ENCODE measurements at regions not wholly inside any gene's neighbourhood (a gene's known extent, or its start where the extent isn't known, plus 50 kb on each side); places are given as distances from the start of the nearest gene placed in this dataset.

- TF ChIP-seq, protein P1, sequence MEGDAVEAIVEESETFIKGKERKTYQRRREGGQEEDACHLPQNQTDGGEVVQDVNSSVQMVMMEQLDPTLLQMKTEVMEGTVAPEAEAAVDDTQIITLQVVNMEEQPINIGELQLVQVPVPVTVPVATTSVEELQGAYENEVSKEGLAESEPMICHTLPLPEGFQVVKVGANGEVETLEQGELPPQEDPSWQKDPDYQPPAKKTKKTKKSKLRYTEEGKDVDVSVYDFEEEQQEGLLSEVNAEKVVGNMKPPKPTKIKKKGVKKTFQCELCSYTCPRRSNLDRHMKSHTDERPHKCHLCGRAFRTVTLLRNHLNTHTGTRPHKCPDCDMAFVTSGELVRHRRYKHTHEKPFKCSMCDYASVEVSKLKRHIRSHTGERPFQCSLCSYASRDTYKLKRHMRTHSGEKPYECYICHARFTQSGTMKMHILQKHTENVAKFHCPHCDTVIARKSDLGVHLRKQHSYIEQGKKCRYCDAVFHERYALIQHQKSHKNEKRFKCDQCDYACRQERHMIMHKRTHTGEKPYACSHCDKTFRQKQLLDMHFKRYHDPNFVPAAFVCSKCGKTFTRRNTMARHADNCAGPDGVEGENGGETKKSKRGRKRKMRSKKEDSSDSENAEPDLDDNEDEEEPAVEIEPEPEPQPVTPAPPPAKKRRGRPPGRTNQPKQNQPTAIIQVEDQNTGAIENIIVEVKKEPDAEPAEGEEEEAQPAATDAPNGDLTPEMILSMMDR (conservative IDR thresholded peaks at IDR 0.05; ENCODE audit: control insufficient read depth, insufficient read depth, low read depth, low read length) = no peak
- H3K4me3 ChIP-seq (ENCODE audit: control insufficient read depth, low read depth, low read length) = no peak overlapping the region
Measured at GRCh38 chr15:77713281-77713680, 80.6 kb upstream of the LINGO1 start.

GRCh38 chr15:77712438-77712837 lies 79.7 kb upstream of the LINGO1 start:
- DNase-seq (ENCODE audit: low read depth) = no peak
- no peak overlapping the region for H3K4me3 ChIP-seq (ENCODE audit: control insufficient read depth, low read depth, low read length)
- TF ChIP-seq, protein P1 (conservative IDR thresholded peaks at IDR 0.05; ENCODE audit: control insufficient read depth, insufficient read depth, low read depth, low read length) = no peak

More at GRCh38 chr15:77713281-77713680, 80.6 kb upstream of the LINGO1 start:
- DNase-seq (ENCODE audit: low read depth) = no peak

GRCh38 chr15:77710637-77711036 lies 77.9 kb upstream of the LINGO1 start:
- TF ChIP-seq, protein P1 (conservative IDR thresholded peaks at IDR 0.05; ENCODE audit: control insufficient read depth, insufficient read depth, low read depth, low read length) = no peak
- DNase-seq (ENCODE audit: low read depth) = no peak
- H3K4me3 ChIP-seq (ENCODE audit: control insufficient read depth, low read depth, low read length) = no peak overlapping the region

- DNase-seq (ENCODE audit: low read depth) = no peak
- no peak overlapping the region for H3K4me3 ChIP-seq (ENCODE audit: control insufficient read depth, low read depth, low read length)
- TF ChIP-seq, protein P1 (conservative IDR thresholded peaks at IDR 0.05; ENCODE audit: control insufficient read depth, insufficient read depth, low read depth, low read length) = no peak
Measured at GRCh38 chr15:77710206-77710605, 77.5 kb upstream of the LINGO1 start.

DNA sequence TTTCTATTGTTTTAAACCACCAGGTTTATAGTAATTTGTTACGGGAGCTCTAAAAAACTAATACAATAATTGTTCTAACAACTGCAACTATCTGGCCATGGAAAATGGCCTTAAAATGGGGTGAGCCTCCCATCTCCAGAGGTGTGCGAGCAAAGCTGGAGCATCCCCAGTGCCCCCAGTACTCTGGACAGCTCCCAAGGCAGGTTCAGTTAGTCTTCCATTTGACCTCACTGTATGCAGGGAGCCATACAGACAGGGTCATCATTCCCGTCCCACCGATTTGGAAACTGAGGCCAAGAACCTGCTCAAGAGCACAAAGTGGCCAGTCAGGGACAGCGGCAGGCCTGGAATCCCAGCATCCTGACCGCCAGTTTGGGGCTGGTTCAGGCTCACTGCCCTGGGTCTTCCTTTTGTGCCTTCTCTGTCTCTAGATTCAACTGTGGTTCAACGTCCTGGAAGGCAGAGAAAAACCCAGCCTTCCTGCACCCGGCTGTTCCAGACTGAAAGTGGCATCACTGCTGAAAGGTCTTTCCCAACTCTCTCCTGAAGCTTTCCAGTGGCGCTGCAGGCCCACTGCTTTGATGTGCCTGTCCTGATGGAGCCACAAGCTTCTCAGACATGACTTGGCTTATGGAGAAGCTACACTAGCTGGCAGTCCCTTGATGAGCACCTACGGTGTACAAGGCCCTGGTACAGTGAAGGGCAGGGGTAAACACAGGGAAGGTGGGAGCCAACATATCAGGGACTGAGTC lies 76.6 kb upstream of the LINGO1 start:
- DNase-seq (ENCODE audit: low read depth) = no peak
- no peak overlapping the region for H3K4me3 ChIP-seq (ENCODE audit: control insufficient read depth, low read depth, low read length)
- TF ChIP-seq, protein P1 (conservative IDR thresholded peaks at IDR 0.05; ENCODE audit: control insufficient read depth, insufficient read depth, low read depth, low read length) = no peak

DNA sequence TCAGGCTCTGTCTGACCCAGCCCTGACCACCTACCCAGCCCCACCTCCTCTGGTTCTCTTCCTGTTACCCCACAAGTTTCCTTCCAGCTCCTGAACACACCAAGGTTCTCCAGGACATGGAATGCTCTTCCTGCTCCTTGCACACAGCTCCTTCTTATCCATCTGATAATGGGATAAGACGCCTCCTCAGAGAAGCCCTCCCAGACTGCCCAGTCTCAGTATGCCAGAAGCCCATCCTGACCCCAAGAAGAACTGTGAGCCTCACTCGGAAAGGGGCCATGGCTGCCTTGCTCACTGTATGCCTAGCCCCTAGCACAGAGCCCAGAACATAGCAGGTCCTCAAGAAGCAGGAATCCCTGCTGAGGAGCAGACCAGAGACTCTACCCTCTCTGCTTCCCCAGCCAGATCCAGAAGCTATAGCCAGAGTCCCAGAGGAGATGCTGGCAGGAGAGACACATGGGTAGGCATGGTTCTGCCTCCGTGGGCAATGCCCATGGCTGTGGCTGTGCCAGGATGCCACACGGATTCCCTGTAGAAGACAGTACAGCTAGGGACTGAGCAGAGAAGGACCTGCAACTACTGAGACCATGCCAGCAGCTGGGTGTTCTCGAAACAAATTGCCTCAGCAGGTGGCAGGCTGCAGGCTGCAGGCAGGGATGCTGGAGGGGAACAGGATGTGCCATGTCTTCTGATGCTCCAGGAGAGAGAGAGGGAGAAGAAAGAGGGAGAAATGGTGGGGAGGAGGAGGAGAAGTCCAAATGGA lies 74.0 kb upstream of the LINGO1 start:
- TF ChIP-seq, protein P1 (conservative IDR thresholded peaks at IDR 0.05; ENCODE audit: control insufficient read depth, insufficient read depth, low read depth, low read length) = no peak
- no peak for DNase-seq (ENCODE audit: low read depth)

More for the DNA sequence above, 74.0 kb upstream of the LINGO1 start:
- no peak overlapping the region for H3K4me3 ChIP-seq (ENCODE audit: control insufficient read depth, low read depth, low read length)

Data from fibroblast of mammary gland (primary cell).